Hepatic stellate cell (primary cell): ENCODE measurements at regions not wholly inside any gene's neighbourhood (a gene's known extent, or its start where the extent isn't known, plus 50 kb on each side); places are given as distances from the start of the nearest gene placed in this dataset.

ENCODE experiments used
- DNase-seq: peaks from one replicate; pipeline ENCODE4 v3.0.0; 2011; ENCODE audit warnings: low spot score

DNA sequence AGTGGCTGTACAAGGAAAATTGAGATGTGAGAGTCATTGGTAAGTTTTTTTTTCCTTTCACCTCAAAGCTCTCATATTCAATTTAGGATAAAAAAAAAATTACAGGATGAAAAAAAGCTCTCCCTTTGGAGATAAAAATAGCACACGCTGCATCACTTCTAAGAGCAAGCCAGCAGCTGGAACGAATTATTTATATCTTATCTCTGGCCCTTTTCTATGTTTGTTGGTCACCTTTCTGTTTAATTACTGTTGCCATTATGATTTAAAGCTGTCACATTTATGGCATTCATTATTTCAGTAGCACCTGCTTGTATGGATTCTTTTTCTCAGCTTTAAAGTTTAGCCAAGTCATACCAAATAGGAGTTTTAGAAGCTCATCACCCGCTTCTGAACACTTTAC, 171.6 kb upstream of the PDZRN3 start:
- no peak for DNase-seq

DNA sequence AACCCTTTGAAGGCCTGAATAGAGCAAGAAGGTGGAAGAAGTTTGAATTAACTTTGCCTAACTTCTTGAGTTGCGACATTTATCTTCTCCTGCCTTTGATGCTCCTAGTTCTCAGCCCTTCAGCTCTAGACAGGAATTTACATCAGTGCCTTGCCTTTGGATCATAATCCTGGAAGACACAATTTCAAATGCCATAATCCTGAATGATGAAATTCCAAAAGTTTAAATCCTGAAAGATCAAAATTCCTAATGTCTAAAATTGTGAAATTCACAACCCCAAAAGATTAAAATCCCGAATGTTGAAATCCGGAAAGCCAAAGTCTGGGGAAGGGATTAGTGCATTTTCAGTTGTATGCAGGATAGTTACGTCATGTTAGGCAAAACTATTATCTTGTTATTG, 166.6 kb upstream of the PDZRN3 start:
- DNase-seq, result no peak

DNA sequence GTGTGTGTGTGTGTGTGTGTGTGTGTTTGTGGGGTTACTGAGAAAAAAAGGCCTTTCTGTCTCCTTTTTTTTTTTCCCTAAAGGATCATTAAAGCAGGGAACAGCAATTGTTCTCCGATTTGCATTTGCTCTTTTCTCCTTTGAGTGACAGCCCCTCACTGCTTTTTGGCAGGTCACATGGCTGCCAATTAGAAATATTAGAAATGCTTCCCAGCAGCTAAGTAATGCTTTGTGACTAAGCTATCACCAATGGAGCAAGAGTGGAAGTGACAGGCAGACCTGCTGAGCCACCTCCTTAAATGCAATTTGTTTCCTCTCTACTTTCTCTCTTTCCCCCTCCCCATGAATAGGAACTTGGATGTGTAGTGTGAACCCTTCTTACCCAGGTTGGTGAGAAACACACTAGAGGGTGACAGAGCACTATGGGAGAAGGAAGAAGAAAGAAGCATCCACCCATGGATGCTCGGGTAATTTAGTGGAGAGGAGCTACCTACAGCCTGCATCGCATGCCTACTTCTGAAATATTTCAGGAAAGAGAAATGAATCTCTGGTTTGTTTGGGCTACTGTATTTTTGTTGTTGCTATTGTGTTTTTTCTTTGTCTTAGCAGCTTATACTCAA, 165.2 kb upstream of the PDZRN3 start:
- DNase-seq, result no peak

GRCh38 chr3:73787620-73788019, 162.9 kb upstream of the PDZRN3 start:
- DNase-seq, result no peak

DNA sequence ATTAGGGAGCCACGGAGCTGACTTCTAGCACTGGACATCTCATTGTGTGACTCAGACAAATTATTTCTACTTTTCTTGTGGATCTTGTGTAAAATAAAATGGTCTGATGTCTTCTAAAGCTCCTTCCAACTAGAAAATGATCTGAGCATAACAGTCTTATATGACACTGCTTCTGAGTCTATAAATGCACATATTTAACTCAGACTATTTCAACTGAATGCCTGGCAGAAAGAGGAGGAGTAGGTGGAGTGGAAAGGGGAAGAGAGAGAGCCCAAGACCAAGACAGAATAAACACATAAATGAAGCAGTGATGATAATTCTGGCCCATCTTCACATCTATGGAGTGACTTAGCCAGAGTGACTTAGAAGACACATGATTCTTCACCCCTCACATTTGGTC, 162.3 kb upstream of the PDZRN3 start:
- DNase-seq, result no peak

- peak; percentile 47 for DNase-seq
Measured at GRCh38 chr3:73786321-73786807, 161.6 kb upstream of the PDZRN3 start.

- peak; percentile 32 for DNase-seq
Measured at GRCh38 chr3:73784686-73785392, 160.1 kb upstream of the PDZRN3 start.

DNA sequence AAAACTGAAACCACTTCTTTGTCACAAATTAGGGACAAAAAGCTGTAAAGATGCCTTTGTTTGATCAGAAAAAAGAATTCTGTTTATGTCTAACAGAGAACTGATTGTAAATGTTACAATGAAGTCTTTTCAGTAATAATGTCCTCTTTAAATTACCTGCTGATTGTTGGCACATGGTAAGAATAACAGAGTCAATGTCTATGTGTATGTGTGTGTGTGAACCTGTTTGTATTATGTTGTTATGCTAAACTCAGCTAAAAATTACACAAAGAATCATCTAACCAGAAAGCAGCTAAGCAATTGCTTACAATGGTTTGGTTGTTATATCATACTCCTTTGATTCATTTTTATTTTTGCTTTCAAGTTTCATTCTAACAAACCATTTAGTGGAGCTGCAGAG, 159.1 kb upstream of the PDZRN3 start:
- DNase-seq, result no peak

DNA sequence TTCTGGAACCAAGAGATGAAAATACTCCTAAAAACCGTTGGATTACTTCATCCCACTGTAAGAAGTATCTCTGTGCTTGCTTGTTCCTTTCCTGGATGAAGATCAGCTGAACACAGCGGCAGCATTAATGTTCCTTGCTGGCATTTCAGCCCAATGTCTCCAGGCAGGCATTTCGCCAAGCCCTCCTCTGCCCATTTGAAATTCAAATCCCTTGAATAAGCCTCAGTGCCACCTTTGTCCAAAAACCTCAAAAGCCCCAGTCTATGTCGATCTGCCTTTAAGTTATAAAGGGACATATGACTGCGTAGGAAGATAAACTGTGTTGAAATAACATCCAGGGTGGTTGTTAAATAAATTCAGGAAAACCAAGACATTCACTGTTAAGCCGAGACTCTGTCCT, 156.8 kb upstream of the PDZRN3 start:
- DNase-seq, result no peak

GRCh38 chr3:73774645-73775044, 149.9 kb upstream of the PDZRN3 start:
- DNase-seq, result no peak

GRCh38 chr3:73773233-73773632, 148.5 kb upstream of the PDZRN3 start:
- no peak for DNase-seq

- no peak for DNase-seq
Measured at GRCh38 chr3:73772076-73772886, 147.5 kb upstream of the PDZRN3 start.

- no peak for DNase-seq
Measured at GRCh38 chr3:73768524-73769308, 144.0 kb upstream of the PDZRN3 start.

- no peak for DNase-seq
Measured at GRCh38 chr3:73766599-73767381, 142.0 kb upstream of the PDZRN3 start.

DNA sequence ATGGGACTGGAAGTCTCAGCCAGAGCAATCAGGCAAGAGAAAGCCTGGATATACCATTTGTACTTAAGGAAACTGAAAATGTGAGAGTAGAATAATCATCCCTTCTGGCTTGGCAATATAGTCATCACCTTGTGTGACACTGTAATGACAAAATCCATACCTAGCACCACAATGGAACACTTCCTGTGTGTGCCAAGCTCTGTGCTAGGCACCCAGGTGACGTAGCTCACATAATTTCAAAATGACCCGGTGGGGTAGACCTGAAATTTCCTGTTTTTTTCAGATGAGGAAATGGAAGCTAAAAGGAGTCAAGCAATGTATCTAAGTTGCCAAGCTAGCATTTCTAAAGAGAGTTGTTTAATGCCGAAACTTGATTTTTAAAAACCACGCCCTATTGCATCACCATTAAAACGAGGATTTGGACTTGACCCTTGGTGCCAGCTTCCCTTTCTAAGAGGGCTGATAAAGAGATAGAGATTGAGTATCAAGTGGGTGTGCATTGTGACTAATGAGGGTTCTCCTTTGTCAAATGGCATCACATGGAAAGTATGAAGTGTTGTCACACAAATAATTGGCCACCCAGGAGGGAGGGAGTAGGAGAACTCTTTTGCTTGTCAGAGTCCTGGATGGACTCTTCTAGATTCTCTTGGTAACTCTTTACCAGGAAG, 141.3 kb upstream of the PDZRN3 start:
- DNase-seq, result no peak

DNA sequence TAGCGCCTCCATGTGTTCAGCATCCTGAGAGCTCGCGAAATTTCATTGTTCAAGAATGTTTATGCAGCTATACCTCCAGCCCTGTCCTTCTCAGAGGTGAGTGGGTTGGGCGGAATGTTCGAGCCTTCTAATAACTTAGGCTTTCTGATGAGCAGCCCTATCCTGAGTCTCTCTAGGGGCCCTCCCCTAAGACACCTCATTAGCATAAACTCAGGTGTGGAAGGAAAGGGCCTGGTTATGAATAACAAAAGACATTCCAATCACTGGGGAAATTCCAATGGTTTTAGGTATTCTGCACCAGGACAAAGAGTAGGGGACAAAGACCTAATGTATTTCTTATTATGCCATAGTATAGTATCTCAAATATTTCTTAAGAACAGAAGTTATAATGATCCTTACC, 138.1 kb upstream of the PDZRN3 start:
- DNase-seq, result no peak

DNA sequence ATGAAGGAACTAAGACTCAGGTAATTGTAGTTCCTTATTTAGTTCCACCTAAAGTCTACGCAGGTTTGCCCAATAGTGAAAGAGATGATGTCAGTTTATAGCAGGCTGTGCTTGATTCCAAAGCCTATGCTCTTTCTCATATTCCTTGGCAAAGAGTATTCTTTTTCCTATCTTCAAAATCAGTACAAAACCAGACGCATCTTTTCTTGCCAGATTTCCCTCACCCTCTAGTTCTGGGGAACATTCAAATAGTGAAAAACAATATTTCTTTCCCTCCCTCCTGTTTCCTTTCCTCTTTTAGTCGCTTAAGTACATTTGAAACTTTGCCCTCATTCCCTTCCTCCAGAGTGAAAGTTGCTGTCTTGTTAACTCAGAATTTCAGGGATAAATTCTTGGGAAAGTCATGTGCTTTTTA, 134.6 kb upstream of the PDZRN3 start:
- no peak for DNase-seq

GRCh38 chr3:73757536-73757935, 132.8 kb upstream of the PDZRN3 start:
- no peak for DNase-seq

DNA sequence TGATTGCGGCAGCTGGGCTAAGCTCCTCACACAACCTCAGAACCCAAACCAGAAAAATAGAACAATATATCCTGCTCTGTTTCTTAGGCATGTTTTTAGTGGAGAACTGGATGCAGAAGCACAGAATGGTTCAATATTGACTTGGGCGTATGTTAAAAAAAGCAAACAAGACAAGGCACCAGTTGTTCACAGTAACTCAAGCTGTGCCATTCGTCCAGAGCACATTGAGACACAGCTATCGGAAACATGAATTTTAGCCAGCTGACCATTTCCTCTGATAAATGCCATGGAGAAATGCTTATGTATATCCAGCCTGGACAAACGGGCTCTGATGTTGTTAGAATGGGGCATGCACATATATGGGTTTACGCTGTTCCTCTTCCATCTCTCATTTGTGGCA, 129.2 kb upstream of the PDZRN3 start:
- no peak for DNase-seq

DNA sequence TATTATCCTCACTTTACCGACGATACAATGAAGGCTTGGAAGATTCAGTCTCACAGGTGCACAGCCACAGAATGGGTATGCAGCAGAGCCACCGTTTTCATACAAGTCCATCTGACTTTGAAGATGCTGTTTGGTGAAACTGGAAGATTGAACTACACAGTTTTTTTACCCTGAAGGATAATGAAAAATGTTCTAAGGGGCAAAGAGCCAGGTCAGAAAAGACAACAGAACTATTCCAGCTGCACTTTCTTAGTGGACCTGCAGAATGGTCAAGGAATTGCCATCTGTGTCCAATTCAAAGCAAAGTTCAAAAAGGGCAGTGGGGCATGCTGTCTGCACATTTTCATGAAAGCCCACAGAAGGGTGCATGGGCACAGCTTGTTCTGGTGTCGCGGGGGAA, 127.6 kb upstream of the PDZRN3 start:
- no peak for DNase-seq

DNA sequence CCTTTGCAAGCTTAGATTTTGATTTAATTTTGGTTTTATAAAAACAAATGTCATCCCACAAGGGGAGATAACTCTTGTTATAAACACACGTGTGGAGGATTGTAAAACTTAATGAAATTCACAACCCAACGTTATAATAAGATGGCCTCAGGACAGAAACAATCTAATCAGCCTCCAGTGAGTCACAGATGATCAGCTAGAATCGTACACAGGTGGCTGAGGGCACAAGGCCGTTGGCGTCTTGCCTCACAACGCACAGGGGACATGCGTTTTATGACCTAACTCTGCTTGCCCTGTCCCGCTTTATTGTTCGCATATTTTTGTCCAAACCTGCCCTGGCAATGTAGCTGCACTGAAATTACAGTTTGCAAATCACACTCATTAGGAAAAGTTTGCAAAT, 121.9 kb upstream of the PDZRN3 start:
- no peak for DNase-seq
